ENCODE measurements at regions not wholly inside any gene's neighbourhood (a gene's known extent, or its start where the extent isn't known, plus 50 kb on each side); places are given as distances from the start of the nearest gene placed in this dataset.

GRCh38 chr4:38195486-38195885 is 235.3 kb downstream of the PTTG2 start:
- Histone ChIP-seq H3K4me3 (ENCODE audit: low read depth, low read length) (no peak overlapping the region), H3K9me3 (ENCODE audit: control insufficient read depth, insufficient read depth, low read length) (peaks cover 6% of the 10 kb centered on the region; the same call in 1 of the 2 replicates), H3K27me3 (ENCODE audit: control insufficient read depth, insufficient read depth, low read length) (peaks cover 7% of the 10 kb centered on the region), H3K27ac (ENCODE audit: low read depth, low read length) (no peak overlapping the region)
- TF ChIP-seq CTCF (IDR thresholded peaks at IDR 0.05; ENCODE audit: low read depth, low read length), result no peak
- ChIA-PET POLR2A (no interaction called here), CTCF (interaction anchor here (0.9 kb wide), 1 partner anchor 16 kb away, joined by 3 read pairs; no protein-coding TSS in a partner anchor)
- DNase-seq (ENCODE audit: low read depth, low spot score), result no peak

GRCh38 chr4:38195911-38196310 is 235.7 kb downstream of the PTTG2 start:
- CTCF ChIA-PET, result interaction anchor here (0.9 kb wide), 1 partner anchor 16 kb away, joined by 3 read pairs; no protein-coding TSS in a partner anchor
- no peak for DNase-seq (ENCODE audit: low read depth, low spot score)
- peaks cover 7% of the 10 kb centered on the region for H3K27me3 ChIP-seq (ENCODE audit: control insufficient read depth, insufficient read depth, low read length)
- POLR2A ChIA-PET, result no interaction called here
- TF ChIP-seq CTCF (IDR thresholded peaks at IDR 0.05; ENCODE audit: low read depth, low read length), result no peak
- H3K27ac ChIP-seq (ENCODE audit: low read depth, low read length), result no peak overlapping the region
- peaks cover 6% of the 10 kb centered on the region; the same call in 1 of the 2 replicates for H3K9me3 ChIP-seq (ENCODE audit: control insufficient read depth, insufficient read depth, low read length)
- H3K4me3 ChIP-seq (ENCODE audit: low read depth, low read length), result no peak overlapping the region

GRCh38 chr4:38202242-38202641 is 242.0 kb downstream of the PTTG2 start:
- no peak for TF ChIP-seq CTCF (IDR thresholded peaks at IDR 0.05; ENCODE audit: low read depth, low read length)
- Histone ChIP-seq H3K27ac (ENCODE audit: low read depth, low read length) (no peak overlapping the region), H3K4me3 (ENCODE audit: low read depth, low read length) (no peak overlapping the region), H3K9me3 (ENCODE audit: control insufficient read depth, insufficient read depth, low read length) (no peaks in the 10 kb centered on the region), H3K27me3 (ENCODE audit: control insufficient read depth, insufficient read depth, low read length) (peaks cover 4% of the 10 kb centered on the region)
- DNase-seq (ENCODE audit: low read depth, low spot score), result no peak
- ChIA-PET POLR2A (no interaction called here), CTCF (interaction anchor here (1.5 kb wide), 1 partner anchor 22 kb away, joined by 3 read pairs; no protein-coding TSS in a partner anchor)

GRCh38 chr4:38203609-38204008 is 243.4 kb downstream of the PTTG2 start:
- H3K4me3 ChIP-seq (ENCODE audit: low read depth, low read length), result no peak overlapping the region
- CTCF ChIA-PET, result interaction anchor here (0.6 kb wide), 1 partner anchor 116 kb away, joined by 4 read pairs; no protein-coding TSS in a partner anchor
- no peaks in the 10 kb centered on the region for H3K9me3 ChIP-seq (ENCODE audit: control insufficient read depth, insufficient read depth, low read length)
- no peak for TF ChIP-seq CTCF (IDR thresholded peaks at IDR 0.05; ENCODE audit: low read depth, low read length)
- H3K27me3 ChIP-seq (ENCODE audit: control insufficient read depth, insufficient read depth, low read length), result peaks cover 4% of the 10 kb centered on the region
- no peak overlapping the region for H3K27ac ChIP-seq (ENCODE audit: low read depth, low read length)
- no peak for DNase-seq (ENCODE audit: low read depth, low spot score)
- POLR2A ChIA-PET, result no interaction called here

- DNase-seq (ENCODE audit: low read depth, low spot score), result no peak
- Histone ChIP-seq H3K9me3 (ENCODE audit: control insufficient read depth, insufficient read depth, low read length) (no peaks in the 10 kb centered on the region), H3K4me3 (ENCODE audit: low read depth, low read length) (no peak overlapping the region), H3K27me3 (ENCODE audit: control insufficient read depth, insufficient read depth, low read length) (peaks cover 2% of the 10 kb centered on the region), H3K27ac (ENCODE audit: low read depth, low read length) (no peak overlapping the region)
- ChIA-PET POLR2A (no interaction called here), CTCF (no interaction called here)
- TF ChIP-seq CTCF (IDR thresholded peaks at IDR 0.05; ENCODE audit: low read depth, low read length), result no peak
Observed at GRCh38 chr4:38204339-38205035, 244.3 kb downstream of the PTTG2 start.
